Epithelial cell of esophagus (primary cell): ENCODE measurements at regions not wholly inside any gene's neighbourhood (a gene's known extent, or its start where the extent isn't known, plus 50 kb on each side); places are given as distances from the start of the nearest gene placed in this dataset.

Source experiments
- DNase-seq: peaks from one replicate; pipeline ENCODE4 v3.0.0; 2010; ENCODE audit warnings: low read depth
- H3K4me3 ChIP-seq: 2 replicates; pipeline ENCODE4 v1.5.1; 2011; ENCODE audit warnings: mild to moderate bottlenecking, low read length, control low read depth
- TF ChIP-seq, protein P1 (sequence below): IDR thresholded peaks from 2 replicates; pipeline ENCODE4 v1.5.1; 2011; ENCODE audit warnings: low read depth, mild to moderate bottlenecking, low read length, control low read depth, inconsistent platforms; ENCODE audit not compliant: insufficient read depth; ENCODE audit errors: missing control alignments

DNA sequence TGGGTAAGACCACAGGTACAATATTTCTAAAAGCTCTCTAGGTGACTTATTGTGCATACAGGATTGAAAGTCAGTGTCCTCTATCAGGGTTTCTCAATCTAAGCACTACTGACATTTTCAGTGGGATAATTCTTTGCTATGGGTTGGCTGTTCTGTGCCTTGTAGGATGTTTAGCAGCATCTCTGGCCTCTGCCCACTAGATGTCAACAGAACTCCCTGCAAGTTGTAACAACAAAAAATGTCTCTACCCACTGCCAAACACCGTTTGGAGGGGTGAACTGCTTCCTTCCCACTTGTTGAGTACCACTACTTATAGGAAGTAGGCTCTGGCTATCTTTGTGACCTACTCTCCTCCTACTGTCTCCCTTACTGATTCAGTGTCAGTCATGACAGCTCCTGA is 90.1 kb upstream of the ZRANB2 start:
- DNase-seq, result no peak
- H3K4me3 ChIP-seq, result no peak overlapping the region
- TF ChIP-seq, protein P1, sequence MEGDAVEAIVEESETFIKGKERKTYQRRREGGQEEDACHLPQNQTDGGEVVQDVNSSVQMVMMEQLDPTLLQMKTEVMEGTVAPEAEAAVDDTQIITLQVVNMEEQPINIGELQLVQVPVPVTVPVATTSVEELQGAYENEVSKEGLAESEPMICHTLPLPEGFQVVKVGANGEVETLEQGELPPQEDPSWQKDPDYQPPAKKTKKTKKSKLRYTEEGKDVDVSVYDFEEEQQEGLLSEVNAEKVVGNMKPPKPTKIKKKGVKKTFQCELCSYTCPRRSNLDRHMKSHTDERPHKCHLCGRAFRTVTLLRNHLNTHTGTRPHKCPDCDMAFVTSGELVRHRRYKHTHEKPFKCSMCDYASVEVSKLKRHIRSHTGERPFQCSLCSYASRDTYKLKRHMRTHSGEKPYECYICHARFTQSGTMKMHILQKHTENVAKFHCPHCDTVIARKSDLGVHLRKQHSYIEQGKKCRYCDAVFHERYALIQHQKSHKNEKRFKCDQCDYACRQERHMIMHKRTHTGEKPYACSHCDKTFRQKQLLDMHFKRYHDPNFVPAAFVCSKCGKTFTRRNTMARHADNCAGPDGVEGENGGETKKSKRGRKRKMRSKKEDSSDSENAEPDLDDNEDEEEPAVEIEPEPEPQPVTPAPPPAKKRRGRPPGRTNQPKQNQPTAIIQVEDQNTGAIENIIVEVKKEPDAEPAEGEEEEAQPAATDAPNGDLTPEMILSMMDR, result no peak

DNA sequence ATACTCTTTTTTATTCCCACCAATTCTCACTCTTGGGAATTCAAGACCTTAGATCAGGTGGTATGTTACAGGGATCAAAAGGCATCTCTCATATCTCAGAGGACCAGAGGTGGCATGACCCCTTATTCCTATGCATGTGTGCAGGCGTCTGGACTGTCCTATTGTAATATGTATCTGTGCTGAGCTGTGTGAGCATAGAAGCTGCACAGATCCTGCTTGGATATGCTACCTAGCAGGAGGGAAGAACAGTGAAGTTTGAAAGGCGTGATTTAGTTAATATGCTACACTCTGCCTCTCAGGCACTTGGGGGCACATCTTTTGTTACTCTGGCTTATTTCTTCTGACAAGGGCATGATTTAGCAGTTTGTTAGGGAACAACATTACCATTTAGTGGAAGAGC is 86.7 kb upstream of the ZRANB2 start:
- no peak overlapping the region for H3K4me3 ChIP-seq
- TF ChIP-seq, protein P1, result no peak

DNA sequence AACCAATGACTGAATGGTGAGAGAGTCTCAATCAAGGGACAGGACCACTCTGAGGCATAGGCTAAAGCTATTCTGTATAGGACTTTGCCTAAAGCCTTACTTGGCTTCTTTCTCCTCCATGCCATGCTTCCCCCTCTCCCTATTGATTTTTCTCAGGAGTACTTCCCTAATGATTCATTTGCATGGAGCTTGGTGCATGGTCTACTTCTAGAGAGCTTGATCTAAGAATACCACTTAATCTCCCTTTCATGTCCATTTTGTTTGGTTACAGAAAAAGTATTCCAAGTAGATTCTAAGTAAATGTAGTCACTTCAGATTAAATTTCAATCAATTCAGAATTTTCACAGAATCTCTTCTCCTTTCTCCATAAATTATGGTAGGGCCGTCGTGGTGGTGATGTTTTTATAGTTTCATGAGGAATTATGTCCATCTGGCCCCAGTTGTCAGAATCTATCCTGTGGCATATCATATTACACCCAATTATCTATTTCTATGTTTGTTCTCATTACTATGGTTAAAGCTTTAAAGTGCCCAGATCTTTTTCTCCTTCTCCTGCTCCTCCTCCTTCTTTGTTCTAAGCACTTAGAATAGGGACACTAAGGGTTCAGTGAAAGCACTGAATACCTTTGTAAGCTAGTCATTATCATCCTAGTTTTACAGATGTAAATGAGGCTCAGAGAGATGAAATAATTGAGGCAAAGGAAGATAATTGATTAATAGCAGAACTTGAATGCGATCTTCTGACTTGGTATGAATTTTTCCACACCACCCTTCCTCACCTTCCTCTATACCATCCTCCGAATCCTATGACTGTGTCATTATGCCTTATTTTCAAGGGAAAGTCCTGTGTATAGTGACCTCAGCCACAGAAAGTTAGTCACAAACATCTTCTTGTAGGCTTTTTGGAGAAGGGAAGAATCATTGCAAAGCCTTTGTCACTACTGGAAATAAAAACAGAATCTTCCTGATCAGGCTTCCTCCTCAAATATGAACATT is 85.6 kb upstream of the ZRANB2 start:
- TF ChIP-seq, protein P1, result no peak

More for the DNA sequence above, 86.7 kb upstream of the ZRANB2 start:
- no peak for DNase-seq

DNA sequence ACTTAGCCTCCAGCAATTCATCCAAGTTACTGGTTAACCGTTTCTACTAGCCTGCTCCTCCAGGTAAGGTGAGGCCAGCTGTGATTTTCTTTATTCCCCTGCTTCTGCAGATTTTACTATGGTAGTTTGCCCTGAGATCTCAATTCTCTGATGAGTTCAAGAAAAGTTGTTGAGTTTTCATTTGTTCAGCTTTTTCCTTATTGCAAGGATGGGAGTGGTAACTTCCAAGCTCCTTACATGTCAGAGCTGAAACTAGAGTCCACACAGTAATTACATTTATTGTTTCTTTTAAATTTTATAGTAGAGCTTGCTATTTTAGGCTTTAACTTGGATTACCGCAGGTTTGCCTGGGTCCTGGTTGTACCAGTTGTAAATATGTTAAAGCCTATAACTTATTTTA is 76.9 kb upstream of the ZRANB2 start:
- H3K4me3 ChIP-seq, result no peak overlapping the region
- TF ChIP-seq, protein P1, result no peak
- DNase-seq, result no peak

More for the DNA sequence above, 85.6 kb upstream of the ZRANB2 start:
- H3K4me3 ChIP-seq, result no peak overlapping the region
- no peak for DNase-seq

GRCh38 chr1:71157151-71157550 is 76.3 kb upstream of the ZRANB2 start:
- DNase-seq, result peak; percentile 42
- H3K4me3 ChIP-seq, result no peak overlapping the region
- TF ChIP-seq, protein P1, result no peak

DNA sequence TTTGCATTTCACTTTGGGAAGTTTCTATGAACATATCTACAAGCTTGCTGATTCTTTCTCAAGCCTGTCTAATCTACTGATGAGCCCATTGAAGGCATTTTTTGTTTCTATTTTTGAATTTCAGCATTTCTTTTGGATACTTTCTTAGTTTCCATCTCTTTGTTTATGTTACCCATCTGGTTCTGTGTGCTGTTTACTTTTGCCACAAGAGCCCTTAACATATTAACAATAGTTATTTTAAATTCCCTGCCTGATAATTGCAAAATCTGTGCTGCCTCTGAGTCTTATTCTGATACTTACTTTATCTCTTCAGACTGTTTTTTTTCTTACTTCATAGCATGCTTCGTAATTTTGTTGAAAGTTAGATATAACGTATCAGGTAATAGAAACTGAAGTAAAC is 75.8 kb upstream of the ZRANB2 start:
- no peak for DNase-seq
- TF ChIP-seq, protein P1, result no peak
- no peak overlapping the region for H3K4me3 ChIP-seq
